ENCODE measurements at regions not wholly inside any gene's neighbourhood (a gene's known extent, or its start where the extent isn't known, plus 50 kb on each side); places are given as distances from the start of the nearest gene placed in this dataset.

GRCh38 chr18:43364535-43364934 lies 87.2 kb upstream of the SYT4 start:
- CTCF ChIA-PET = no interaction called here
- Histone ChIP-seq H3K27me3 (ENCODE audit: insufficient read depth, low read length) (no peaks in the 10 kb centered on the region), H3K9me3 (ENCODE audit: control insufficient read depth in 1 of 2, insufficient read depth in 1 of 2, low read depth in 1 of 2, low read length in 2 of 2) (peaks cover 6 to 24% of the 10 kb centered on the region in 2 experiments; a peak in 2 of 4 replicates), H4K20me1 (ENCODE audit: insufficient read depth) (no peaks in the 10 kb centered on the region), H3K36me3 (ENCODE audit: control insufficient read depth in 1 of 2, insufficient read depth in 2 of 2, low read length in 2 of 2) (no peaks in the 10 kb centered on the region), H3K9me2 (ENCODE audit: insufficient read depth) (no peaks in the 10 kb centered on the region), H3K4me3 (replicated peaks in 1 of 2; ENCODE audit: low read depth in 1 of 2, low read length in 2 of 2) (no peak overlapping the region), H3K4me1 (ENCODE audit: control insufficient read depth in 1 of 2, insufficient read depth in 2 of 2, low read length in 2 of 2) (no peaks in the 10 kb centered on the region; a peak in 1 of 4 replicates), H2AFZ (ENCODE audit: low read depth, low read length, poor library complexity, severe bottlenecking) (no peak overlapping the region), H3K27ac (ENCODE audit: low read depth, low read length) (no peak overlapping the region), H3K79me2 (ENCODE audit: insufficient read depth, low read length) (no peaks in the 10 kb centered on the region), H3K9ac (ENCODE audit: low read length) (no peak overlapping the region), H3K4me2 (ENCODE audit: low read length) (no peak overlapping the region)
- TF ChIP-seq POLR2A (IDR thresholded peaks at IDR 0.05; ENCODE audit: borderline replicate concordance, extremely low read depth, insufficient read depth, insufficient read length) (no peak), EZH2 (IDR thresholded peaks at IDR 0.05) (no peak), CBX3 (IDR thresholded peaks at IDR 0.05; ENCODE audit: low read depth) (no peak), ELF1 (IDR thresholded peaks at IDR 0.05; ENCODE audit: borderline replicate concordance, low read depth) (no peak), YY1 (IDR thresholded peaks at IDR 0.05; ENCODE audit: extremely low read depth, insufficient replicate concordance, low read depth, low read length) (no peak)
- TF ChIP-seq, protein P1, sequence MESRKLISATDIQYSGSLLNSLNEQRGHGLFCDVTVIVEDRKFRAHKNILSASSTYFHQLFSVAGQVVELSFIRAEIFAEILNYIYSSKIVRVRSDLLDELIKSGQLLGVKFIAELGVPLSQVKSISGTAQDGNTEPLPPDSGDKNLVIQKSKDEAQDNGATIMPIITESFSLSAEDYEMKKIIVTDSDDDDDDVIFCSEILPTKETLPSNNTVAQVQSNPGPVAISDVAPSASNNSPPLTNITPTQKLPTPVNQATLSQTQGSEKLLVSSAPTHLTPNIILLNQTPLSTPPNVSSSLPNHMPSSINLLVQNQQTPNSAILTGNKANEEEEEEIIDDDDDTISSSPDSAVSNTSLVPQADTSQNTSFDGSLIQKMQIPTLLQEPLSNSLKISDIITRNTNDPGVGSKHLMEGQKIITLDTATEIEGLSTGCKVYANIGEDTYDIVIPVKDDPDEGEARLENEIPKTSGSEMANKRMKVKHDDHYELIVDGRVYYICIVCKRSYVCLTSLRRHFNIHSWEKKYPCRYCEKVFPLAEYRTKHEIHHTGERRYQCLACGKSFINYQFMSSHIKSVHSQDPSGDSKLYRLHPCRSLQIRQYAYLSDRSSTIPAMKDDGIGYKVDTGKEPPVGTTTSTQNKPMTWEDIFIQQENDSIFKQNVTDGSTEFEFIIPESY (IDR thresholded peaks at IDR 0.05; ENCODE audit: extremely low read depth, insufficient replicate concordance, low read length) = no peak
- intact Hi-C loops (cut with micrococcal nuclease) = no loop called here
- BruUV-seq (replicated peaks) = no TSS peak
- POLR2A ChIA-PET = no interaction called here
- DNase-seq (ENCODE audit: low read depth, low spot score) (no peak), ATAC-seq (no peak)
- RAD21 ChIA-PET (ENCODE audit: low non-redundant PET in 1 of 2, low total read pairs in 2 of 2, uncharacterized antibody in 2 of 2, unreplicated experiment in 2 of 2) = no interaction called here

DNA sequence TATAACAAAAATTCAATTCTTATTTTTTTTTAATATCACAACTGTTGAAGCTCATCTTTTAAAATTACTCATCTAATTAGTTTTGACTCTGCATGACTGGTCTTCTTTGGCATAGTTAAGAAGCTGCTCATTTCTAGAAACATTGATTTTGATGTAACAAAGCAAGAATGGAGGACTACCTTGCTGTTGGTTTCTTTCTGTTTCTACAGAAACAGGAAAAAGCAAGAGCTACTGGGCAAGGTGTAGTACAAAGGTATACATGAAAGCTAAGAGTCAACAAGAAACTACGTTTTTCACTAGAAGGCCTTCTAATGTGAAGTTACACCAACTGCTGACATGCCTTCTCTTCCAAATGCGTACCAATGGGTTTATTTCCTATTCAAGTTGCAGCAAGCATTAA lies 90.6 kb upstream of the SYT4 start:
- Histone ChIP-seq H2AFZ (ENCODE audit: low read depth, low read length, poor library complexity, severe bottlenecking) (no peak overlapping the region), H3K4me3 (replicated peaks in 1 of 2; ENCODE audit: low read depth in 1 of 2, low read length in 2 of 2) (no peak overlapping the region), H3K9ac (ENCODE audit: low read length) (no peak overlapping the region), H3K79me2 (ENCODE audit: insufficient read depth, low read length) (no peaks in the 10 kb centered on the region), H3K9me3 (ENCODE audit: control insufficient read depth in 1 of 2, insufficient read depth in 1 of 2, low read depth in 1 of 2, low read length in 2 of 2) (peaks cover 15 to 27% of the 10 kb centered on the region in 2 experiments; a peak in 2 of 4 replicates), H3K4me1 (ENCODE audit: control insufficient read depth in 1 of 2, insufficient read depth in 2 of 2, low read length in 2 of 2) (no peaks in the 10 kb centered on the region; a peak in 1 of 4 replicates), H3K9me2 (ENCODE audit: insufficient read depth) (no peaks in the 10 kb centered on the region), H3K4me2 (ENCODE audit: low read length) (no peak overlapping the region), H4K20me1 (ENCODE audit: insufficient read depth) (no peaks in the 10 kb centered on the region), H3K27me3 (ENCODE audit: insufficient read depth, low read length) (no peaks in the 10 kb centered on the region), H3K36me3 (ENCODE audit: control insufficient read depth in 1 of 2, insufficient read depth in 2 of 2, low read length in 2 of 2) (no peaks in the 10 kb centered on the region), H3K27ac (ENCODE audit: low read depth, low read length) (no peak overlapping the region)
- intact Hi-C loops (cut with micrococcal nuclease) = no loop called here
- RAD21 ChIA-PET (ENCODE audit: low non-redundant PET in 1 of 2, low total read pairs in 2 of 2, uncharacterized antibody in 2 of 2, unreplicated experiment in 2 of 2) = no interaction called here
- CTCF ChIA-PET = no interaction called here
- ATAC-seq = no peak
- no peak for DNase-seq (ENCODE audit: low read depth, low spot score)
- BruUV-seq (replicated peaks) = no TSS peak
- POLR2A ChIA-PET = no interaction called here
- TF ChIP-seq POLR2AphosphoS5 (IDR thresholded peaks at IDR 0.05; ENCODE audit: low read depth, low read length) (no peak), EZH2phosphoT487 (IDR thresholded peaks at IDR 0.05; ENCODE audit: borderline replicate concordance) (no peak), SP1 (IDR thresholded peaks at IDR 0.05; ENCODE audit: low read depth) (no peak), POLR2A (IDR thresholded peaks at IDR 0.05; ENCODE audit: borderline replicate concordance, extremely low read depth, insufficient read depth, insufficient read length) (no peak), TCF7L2 (IDR thresholded peaks at IDR 0.05; ENCODE audit: borderline replicate concordance, extremely low read depth, insufficient read depth, insufficient read length) (no peak), SIN3A (IDR thresholded peaks at IDR 0.05; ENCODE audit: low read depth) (no peak), CBX3 (IDR thresholded peaks at IDR 0.05; ENCODE audit: low read depth) (no peak), YY1 (IDR thresholded peaks at IDR 0.05; ENCODE audit: extremely low read depth, insufficient replicate concordance, low read depth, low read length) (no peak), CEBPB (IDR thresholded peaks at IDR 0.05; ENCODE audit: low read depth) (no peak), EGR1 (IDR thresholded peaks at IDR 0.05; ENCODE audit: low read depth) (no peak), REST (IDR thresholded peaks at IDR 0.05; ENCODE audit: low read depth) (no peak), MAX (IDR thresholded peaks at IDR 0.05) (no peak), FOSL1 (IDR thresholded peaks at IDR 0.05; ENCODE audit: low read depth) (no peak), ZFX (IDR thresholded peaks at IDR 0.05) (no peak)

Measured in HCT116 (cell line).